ENCODE measurements at regions not wholly inside any gene's neighbourhood (a gene's known extent, or its start where the extent isn't known, plus 50 kb on each side); places are given as distances from the start of the nearest gene placed in this dataset.
"Not testable (repeated sequence)": the region's sequence is repeated elsewhere in the genome, so short reads cannot be mapped to it uniquely, and the experiment has no call there.

GRCh38 chr1:178665579-178665978 lies 59.5 kb upstream of the RALGPS2 start:
- no peaks in the 10 kb centered on the region for H3K9me3 Mint-ChIP-seq (ENCODE audit: unreplicated experiment)
- no peak for DNase-seq (ENCODE audit: unreplicated experiment)
- no peak overlapping the region for H3K27ac Mint-ChIP-seq (ENCODE audit: low read depth, unreplicated experiment)
- H3K4me3 Mint-ChIP-seq (ENCODE audit: unreplicated experiment), result no peak overlapping the region
- CTCF ChIA-PET, result interaction anchor here (0.7 to 1.0 kb wide), 2 partner anchors 10 to 1305 kb away, joined by 3 to 4 read pairs; no protein-coding TSS in a partner anchor
- POLR2A ChIA-PET, result no interaction called here
- intact Hi-C loops (cut with micrococcal nuclease), result no loop called here
- no peaks in the 10 kb centered on the region for H3K36me3 Mint-ChIP-seq (ENCODE audit: insufficient read depth, unreplicated experiment)
- no peaks in the 10 kb centered on the region for H3K27me3 Mint-ChIP-seq (ENCODE audit: insufficient read depth, unreplicated experiment)
- BruUV-seq (replicated peaks), result no TSS peak
- no peak for TF ChIP-seq CTCF (IDR thresholded peaks at IDR 0.05; ENCODE audit: unreplicated experiment)
- no peaks in the 10 kb centered on the region for H3K4me1 Mint-ChIP-seq (ENCODE audit: insufficient read depth, unreplicated experiment)

- CTCF ChIA-PET, result interaction anchor here (0.8 kb wide), 1 partner anchor 125 kb away, joined by 4 read pairs; no protein-coding TSS in a partner anchor
- H3K36me3 Mint-ChIP-seq (ENCODE audit: insufficient read depth, unreplicated experiment); H3K4me1 Mint-ChIP-seq (ENCODE audit: insufficient read depth, unreplicated experiment); H3K27me3 Mint-ChIP-seq (ENCODE audit: insufficient read depth, unreplicated experiment); H3K4me3 Mint-ChIP-seq (ENCODE audit: unreplicated experiment); BruUV-seq (replicated peaks); DNase-seq (ENCODE audit: unreplicated experiment); POLR2A ChIA-PET; H3K9me3 Mint-ChIP-seq (ENCODE audit: unreplicated experiment); H3K27ac Mint-ChIP-seq (ENCODE audit: low read depth, unreplicated experiment); intact Hi-C loops (cut with micrococcal nuclease): not testable (repeated sequence)
Observed at GRCh38 chr1:178666891-178667290, 58.2 kb upstream of the RALGPS2 start.

- no peaks in the 10 kb centered on the region for H3K36me3 Mint-ChIP-seq (ENCODE audit: insufficient read depth, unreplicated experiment)
- no peaks in the 10 kb centered on the region for H3K4me1 Mint-ChIP-seq (ENCODE audit: insufficient read depth, unreplicated experiment)
- peaks cover 23% of the 10 kb centered on the region for H3K9me3 Mint-ChIP-seq (ENCODE audit: unreplicated experiment)
- no peak for TF ChIP-seq CTCF (IDR thresholded peaks at IDR 0.05; ENCODE audit: unreplicated experiment)
- no peak overlapping the region for H3K4me3 Mint-ChIP-seq (ENCODE audit: unreplicated experiment)
- intact Hi-C loops (cut with micrococcal nuclease), result no loop called here
- no peak for DNase-seq (ENCODE audit: unreplicated experiment)
- no TSS peak for BruUV-seq (replicated peaks)
- CTCF ChIA-PET, result no interaction called here
- H3K27ac Mint-ChIP-seq (ENCODE audit: low read depth, unreplicated experiment), result no peak overlapping the region
- no peaks in the 10 kb centered on the region for H3K27me3 Mint-ChIP-seq (ENCODE audit: insufficient read depth, unreplicated experiment)
- POLR2A ChIA-PET, result no interaction called here
Observed at GRCh38 chr1:178672434-178672833, 52.6 kb upstream of the RALGPS2 start.

GRCh38 chr1:178674559-178674958 lies 50.5 kb upstream of the RALGPS2 start:
- peaks cover 23% of the 10 kb centered on the region for H3K9me3 Mint-ChIP-seq (ENCODE audit: unreplicated experiment)
- H3K27ac Mint-ChIP-seq (ENCODE audit: low read depth, unreplicated experiment); H3K4me3 Mint-ChIP-seq (ENCODE audit: unreplicated experiment); DNase-seq (ENCODE audit: unreplicated experiment); intact Hi-C loops (cut with micrococcal nuclease); BruUV-seq (replicated peaks); POLR2A ChIA-PET; H3K27me3 Mint-ChIP-seq (ENCODE audit: insufficient read depth, unreplicated experiment); H3K36me3 Mint-ChIP-seq (ENCODE audit: insufficient read depth, unreplicated experiment); CTCF ChIA-PET; H3K4me1 Mint-ChIP-seq (ENCODE audit: insufficient read depth, unreplicated experiment): not testable (repeated sequence)
